ENCODE measurements at regions not wholly inside any gene's neighbourhood (a gene's known extent, or its start where the extent isn't known, plus 50 kb on each side); places are given as distances from the start of the nearest gene placed in this dataset.

- FAIRE-seq (no peak), DNase-seq (ENCODE audit: low spot score) (no peak)
Measured at GRCh38 chr13:99911965-99912566, 59.5 kb downstream of the ZIC5 start.

- DNase-seq (ENCODE audit: low spot score) (no peak), FAIRE-seq (no peak)
Measured at GRCh38 chr13:99911069-99911964, 60.2 kb downstream of the ZIC5 start.

GRCh38 chr13:99909836-99910619, 61.5 kb downstream of the ZIC5 start:
- DNase-seq (ENCODE audit: low spot score) (no peak), FAIRE-seq (no peak)

- FAIRE-seq (no peak), DNase-seq (ENCODE audit: low spot score) (no peak)
Measured at GRCh38 chr13:99909097-99909835, 62.3 kb downstream of the ZIC5 start.

DNA sequence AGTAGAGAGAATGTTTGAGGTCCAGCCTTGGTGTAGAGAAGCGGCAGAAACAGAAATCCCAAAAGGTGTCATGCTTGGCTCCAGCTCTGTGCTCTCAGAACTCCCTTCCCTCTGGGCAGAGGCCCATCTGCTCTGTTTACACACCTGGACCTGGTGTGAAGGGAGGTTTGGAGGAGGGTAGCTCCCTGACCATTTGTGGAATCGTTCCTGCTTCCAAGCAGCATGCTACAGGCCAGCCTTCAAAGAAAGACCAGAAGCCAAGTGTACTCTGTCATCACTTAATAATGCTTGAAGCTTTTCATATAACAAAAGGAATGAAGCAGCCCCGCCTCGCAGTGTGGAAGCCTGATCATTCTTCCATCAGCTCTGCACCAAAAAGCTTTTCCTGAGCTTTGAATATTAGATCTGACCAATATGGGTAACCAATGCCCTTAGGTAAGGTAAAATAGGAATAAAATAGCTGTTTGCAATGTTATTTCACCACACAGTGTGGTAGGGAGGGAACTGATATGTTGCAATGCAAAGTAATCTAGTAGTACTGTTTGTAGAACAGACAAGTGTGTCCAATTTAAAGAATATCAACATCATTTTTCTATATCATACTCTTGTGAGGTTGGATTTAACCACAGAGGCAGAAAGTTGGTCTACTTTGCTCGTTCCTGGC, 63.3 kb downstream of the ZIC5 start:
- DNase-seq (ENCODE audit: low spot score) (no peak), FAIRE-seq (no peak)

DNA sequence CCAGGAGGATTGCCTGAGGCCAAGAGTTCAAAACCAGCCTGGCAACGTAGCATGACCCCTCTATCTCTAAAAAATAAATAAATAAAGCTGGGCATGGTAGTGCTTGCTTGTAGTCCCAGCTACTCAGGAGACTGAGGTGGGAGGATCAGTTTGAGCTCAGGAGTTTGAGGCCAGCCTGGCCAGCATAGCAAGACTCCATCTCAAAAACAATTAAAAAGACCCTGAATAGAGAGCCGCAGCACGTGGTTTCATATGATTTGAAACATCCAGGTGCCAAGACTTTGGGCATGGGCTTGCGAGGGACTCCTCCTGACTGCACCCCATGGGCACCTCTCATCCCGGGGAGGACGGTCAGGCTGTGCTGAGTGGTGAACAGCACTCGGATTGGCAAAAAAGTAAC, 63.9 kb downstream of the ZIC5 start:
- no peak for FAIRE-seq

GRCh38 chr13:99907038-99907437, 64.5 kb downstream of the ZIC5 start:
- FAIRE-seq (no peak), DNase-seq (ENCODE audit: low spot score) (no peak)

More for the DNA sequence above, 63.9 kb downstream of the ZIC5 start:
- DNase-seq (ENCODE audit: low spot score), result no peak

GRCh38 chr13:99905814-99906213, 65.8 kb downstream of the ZIC5 start:
- FAIRE-seq (no peak), DNase-seq (ENCODE audit: low spot score) (no peak)

- DNase-seq (ENCODE audit: low spot score), result no peak
- no peak for FAIRE-seq
Measured at GRCh38 chr13:99905224-99905623, 66.3 kb downstream of the ZIC5 start.

GRCh38 chr13:99903140-99903539, 68.4 kb downstream of the ZIC5 start:
- DNase-seq (ENCODE audit: low spot score) (no peak), FAIRE-seq (no peak)

GRCh38 chr13:99902657-99903056, 68.9 kb downstream of the ZIC5 start:
- FAIRE-seq (no peak), DNase-seq (ENCODE audit: low spot score) (no peak)

DNA sequence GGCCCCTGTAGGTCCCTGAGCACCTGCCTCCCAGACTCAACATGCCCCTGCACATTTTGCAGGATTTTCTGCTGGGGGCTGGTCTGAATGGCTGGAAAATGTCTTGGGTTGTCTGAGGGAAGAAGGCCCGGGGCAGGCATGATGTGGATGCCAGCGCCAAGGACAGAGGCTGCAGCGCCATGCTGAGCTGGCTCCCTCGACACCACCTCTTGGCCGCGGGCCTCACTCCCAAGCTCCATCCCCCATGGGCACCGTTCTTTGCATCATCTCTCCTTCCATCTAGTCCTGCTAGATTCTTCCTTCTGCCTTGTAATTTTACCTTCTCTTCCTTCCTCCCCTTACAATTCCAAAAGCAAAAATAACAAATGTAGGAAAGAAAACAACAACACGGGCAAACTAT, 70.6 kb downstream of the ZIC5 start:
- no peak for FAIRE-seq
- DNase-seq (ENCODE audit: low spot score), result no peak

DNA sequence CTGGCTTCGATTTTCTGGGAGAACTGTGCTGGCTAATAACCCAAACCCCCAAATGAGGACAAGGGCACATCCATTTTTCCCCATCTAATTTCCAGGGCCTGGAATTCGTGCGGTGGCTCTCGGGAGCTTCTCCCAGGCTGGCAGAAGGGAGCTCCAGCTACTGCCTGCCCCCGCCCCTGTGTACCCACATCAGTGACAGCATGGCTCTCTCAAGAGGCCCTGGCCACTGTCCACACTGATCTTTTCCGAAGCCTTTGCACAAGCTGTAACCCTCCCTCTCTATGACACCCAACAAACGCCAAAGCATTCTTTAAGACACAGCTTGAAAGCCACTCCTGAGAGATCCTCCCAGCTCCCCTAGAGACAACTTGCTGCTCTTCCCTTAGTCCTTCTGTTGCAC, 73.1 kb downstream of the ZIC5 start:
- FAIRE-seq, result no peak
- no peak for DNase-seq (ENCODE audit: low spot score)

DNA sequence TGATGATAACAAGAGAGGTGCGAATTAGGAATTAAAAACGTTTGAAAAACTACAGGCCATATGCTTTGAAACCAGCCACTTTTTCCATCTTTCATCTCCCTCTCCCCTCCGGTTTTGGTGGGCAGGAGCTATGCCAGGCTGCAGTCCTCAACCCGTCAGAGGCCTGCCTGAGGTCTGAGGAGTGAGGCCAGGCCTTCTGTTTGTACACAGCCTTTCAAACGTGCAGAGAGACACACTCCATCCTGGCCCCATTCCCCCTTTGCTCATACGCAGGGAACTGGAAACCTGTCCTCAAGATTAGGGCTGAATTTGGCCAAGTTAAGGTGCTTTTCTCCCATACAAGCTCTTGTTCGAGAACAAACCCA, 74.5 kb downstream of the ZIC5 start:
- FAIRE-seq, result no peak
- DNase-seq (ENCODE audit: low spot score), result no peak

GRCh38 chr13:99896369-99897075, 75.0 kb downstream of the ZIC5 start:
- FAIRE-seq, result no peak
- DNase-seq (ENCODE audit: low spot score), result no peak

DNA sequence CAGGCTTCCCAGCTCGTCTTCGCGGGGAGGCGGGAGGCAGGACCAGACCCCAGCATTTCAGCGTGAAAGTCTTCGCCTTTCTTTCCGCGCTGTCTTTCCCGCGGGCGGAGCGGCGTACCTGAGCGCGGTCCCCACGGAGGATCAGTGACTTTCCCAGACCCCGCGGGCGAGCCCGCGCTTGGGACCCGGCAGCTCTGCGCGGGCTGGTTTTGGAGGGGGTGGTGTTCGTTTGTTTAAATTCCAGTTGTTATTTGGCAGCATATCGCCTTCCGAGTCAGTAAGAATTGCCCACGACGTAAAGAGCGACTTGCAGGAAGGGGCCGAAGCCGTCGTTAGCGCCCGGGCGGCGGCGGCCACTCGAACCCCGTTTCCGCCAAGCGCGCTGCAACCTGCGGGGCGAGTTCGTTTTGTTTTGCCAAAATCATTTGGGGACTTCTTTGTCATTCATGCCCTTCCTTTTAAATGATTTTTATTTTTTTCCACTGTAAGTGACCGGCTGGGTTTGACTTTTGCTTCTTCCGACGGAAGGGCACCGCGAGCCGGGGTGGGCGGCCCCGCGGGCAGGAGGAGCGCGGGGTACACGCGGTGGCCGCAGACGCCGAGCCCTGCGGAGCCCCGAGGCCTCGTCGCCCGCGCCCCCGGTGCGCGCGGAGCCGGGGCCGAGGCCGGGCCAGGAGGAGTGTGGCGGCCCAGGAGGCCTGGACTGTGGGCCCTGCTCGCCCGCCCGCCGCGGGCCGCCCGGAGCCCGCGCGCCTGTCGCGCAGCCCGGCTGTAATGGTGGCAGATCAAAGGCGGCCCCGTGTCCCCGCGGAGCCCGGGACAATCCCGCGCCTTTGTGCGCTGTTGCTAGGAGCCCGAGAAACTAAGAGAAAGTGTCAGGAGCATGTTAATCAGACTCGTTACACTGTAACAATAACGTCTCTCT, 75.9 kb downstream of the ZIC5 start:
- DNase-seq (ENCODE audit: low spot score), result no peak
- FAIRE-seq, result no peak

- no peak for FAIRE-seq
Measured at GRCh38 chr13:99894840-99895443, 76.6 kb downstream of the ZIC5 start.

DNA sequence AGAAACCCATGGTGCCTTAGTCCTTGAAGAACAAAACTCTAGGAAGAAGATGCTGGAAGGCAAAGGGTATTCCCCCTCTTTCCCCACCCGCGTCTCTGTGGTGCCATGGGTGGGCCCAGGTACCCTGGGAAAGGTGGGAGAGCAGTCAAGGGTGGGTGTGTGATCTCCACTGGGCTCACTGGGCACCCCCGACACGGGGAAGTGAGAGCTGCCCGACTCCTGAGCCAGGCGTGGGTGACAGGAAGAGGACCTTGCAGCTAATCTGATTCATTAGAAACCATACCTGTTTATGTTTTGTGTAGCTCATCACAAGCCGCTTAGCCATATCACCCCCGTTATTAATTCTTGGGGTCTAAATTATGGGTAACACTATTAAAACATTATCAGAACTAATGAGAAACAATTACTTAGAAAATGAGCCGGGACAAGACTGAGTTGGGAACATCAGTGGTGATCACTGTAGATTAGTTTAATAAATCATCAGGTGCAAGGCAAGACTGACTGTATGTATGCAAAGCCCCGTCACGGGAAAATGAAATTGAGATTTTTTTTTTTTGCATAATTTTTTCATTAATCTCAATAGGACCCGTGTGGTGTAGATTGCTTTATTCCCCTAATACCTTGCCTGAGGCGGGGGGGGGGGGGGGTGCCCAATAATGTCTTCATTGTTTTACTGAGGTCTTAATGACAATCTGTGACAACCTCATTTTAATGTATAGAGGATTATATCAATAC, 77.3 kb downstream of the ZIC5 start:
- no peak for DNase-seq (ENCODE audit: low spot score)
- no peak for FAIRE-seq

More at GRCh38 chr13:99894840-99895443, 76.6 kb downstream of the ZIC5 start:
- no peak for DNase-seq (ENCODE audit: low spot score)
